Stimulated activated CD8-positive, alpha-beta memory T cell treated with anti-CD3 and anti-CD28 coated beads, Interleukin-4, amount 100 ng/mL, for 24 hours (primary cell): ENCODE measurements at regions not wholly inside any gene's neighbourhood (a gene's known extent, or its start where the extent isn't known, plus 50 kb on each side); places are given as distances from the start of the nearest gene placed in this dataset.
"Not testable (repeated sequence)": the region's sequence is repeated elsewhere in the genome, so short reads cannot be mapped to it uniquely, and the experiment has no call there.

Experiments
- DNase-seq: peaks from one replicate; pipeline ENCODE4 v3.0.0-alpha.2; 2020; ENCODE audit warnings: low read depth

- DNase-seq = no peak
These were observed 1391.4 kb downstream of the UQCRFS1 start for GRCh38 chr19:27821418-27822018.

- DNase-seq = no peak
These were observed 1397.0 kb downstream of the UQCRFS1 start for GRCh38 chr19:27815985-27816384.

- DNase-seq = not testable (repeated sequence)
These were observed 1398.1 kb downstream of the UQCRFS1 start for GRCh38 chr19:27814834-27815233.

GRCh38 chr19:27814274-27814673 is 1398.7 kb downstream of the UQCRFS1 start:
- DNase-seq = not testable (repeated sequence)

GRCh38 chr19:27806471-27807070 is 1406.4 kb downstream of the UQCRFS1 start:
- DNase-seq = no peak

- DNase-seq = no peak
These were observed 1407.1 kb downstream of the UQCRFS1 start for GRCh38 chr19:27805848-27806247.

GRCh38 chr19:27802293-27802692 is 1410.7 kb downstream of the UQCRFS1 start:
- DNase-seq = not testable (repeated sequence)

GRCh38 chr19:27796540-27796939 is 1416.4 kb downstream of the UQCRFS1 start:
- DNase-seq = no peak

- no peak for DNase-seq
These were observed 1416.9 kb downstream of the UQCRFS1 start for GRCh38 chr19:27796073-27796472.

- no peak for DNase-seq
These were observed 1417.6 kb downstream of the UQCRFS1 start for GRCh38 chr19:27795369-27795768.

- no peak for DNase-seq
These were observed 1418.4 kb downstream of the UQCRFS1 start for GRCh38 chr19:27794494-27795042.

- DNase-seq = peak; percentile 85
These were observed 1419.1 kb downstream of the UQCRFS1 start for GRCh38 chr19:27793644-27794493.

- peak; percentile 66 for DNase-seq
These were observed 1419.8 kb downstream of the UQCRFS1 start for GRCh38 chr19:27793128-27793643.

GRCh38 chr19:27792576-27793127 is 1420.3 kb downstream of the UQCRFS1 start:
- DNase-seq = no peak

GRCh38 chr19:27780367-27781075 is 1432.4 kb downstream of the UQCRFS1 start:
- DNase-seq = no peak

- DNase-seq = no peak
These were observed 1433.0 kb downstream of the UQCRFS1 start for GRCh38 chr19:27779954-27780353.

GRCh38 chr19:27777726-27778125 is 1435.2 kb downstream of the UQCRFS1 start:
- DNase-seq = no peak

- no peak for DNase-seq
These were observed 1435.7 kb downstream of the UQCRFS1 start for GRCh38 chr19:27777242-27777641.

GRCh38 chr19:27776524-27776923 is 1436.4 kb downstream of the UQCRFS1 start:
- DNase-seq = no peak

GRCh38 chr19:27776020-27776419 is 1436.9 kb downstream of the UQCRFS1 start:
- DNase-seq = no peak

GRCh38 chr19:27775395-27775794 is 1437.6 kb downstream of the UQCRFS1 start:
- no peak for DNase-seq

GRCh38 chr19:27774827-27775226 is 1438.1 kb downstream of the UQCRFS1 start:
- DNase-seq = no peak
